Lung (tissue), 11 donors: ENCODE measurements at regions not wholly inside any gene's neighbourhood (a gene's known extent, or its start where the extent isn't known, plus 50 kb on each side); places are given as distances from the start of the nearest gene placed in this dataset.

ENCODE experiments used
- ATAC-seq: fragments of 200-7000 bp; cut with Tn5 transposase; one replicate; pipeline ENCODE4 v1.9.1; 2020; ENCODE audit warnings: moderate number of reproducible peaks; ENCODE audit not compliant: insufficient read depth, low FRiP score
- DNase-seq, 3 donors: peaks; one replicate each; pipeline ENCODE4 v3.0.0-alpha.2; 2013 to 2017
- H3K27ac ChIP-seq, 2 donors: one replicate each; pipeline ENCODE4 v1.5.1; 2013; ENCODE audit warnings: mild to moderate bottlenecking in 2 of 2, moderate library complexity in 2 of 2, control low read depth in 1 of 2, inconsistent platforms in 1 of 2, low read depth in 1 of 2, low read length in 1 of 2
- H3K27me3 ChIP-seq, 3 donors: one replicate each; pipeline ENCODE4 v1.5.1; 2013; ENCODE audit warnings: low read length in 2 of 3; ENCODE audit not compliant: control insufficient read depth in 3 of 3, insufficient read depth in 3 of 3
- H3K36me3 ChIP-seq, 4 donors: one replicate each; pipeline ENCODE4 v1.5.1; 2013; ENCODE audit warnings: low read length in 4 of 4, mild to moderate bottlenecking in 1 of 4, moderate library complexity in 1 of 4; ENCODE audit not compliant: control insufficient read depth in 4 of 4, insufficient read depth in 4 of 4
- H3K4me1 ChIP-seq, 5 donors: one replicate each; pipeline ENCODE4 v1.5.1; 2013; ENCODE audit warnings: low read length in 5 of 5, mild to moderate bottlenecking in 2 of 5, moderate library complexity in 1 of 5; ENCODE audit not compliant: control insufficient read depth in 5 of 5, insufficient read depth in 5 of 5
- H3K4me3 ChIP-seq: one replicate; pipeline ENCODE4 v1.5.1; 2013; ENCODE audit warnings: mild to moderate bottlenecking, control low read depth, moderate library complexity
- H3K9ac ChIP-seq, 2 donors: one replicate each; pipeline ENCODE4 v1.5.1; 2013; ENCODE audit warnings: low read length in 2 of 2, control low read depth in 1 of 2; ENCODE audit not compliant: insufficient read depth in 1 of 2
- H3K9me3 ChIP-seq, 4 donors: one replicate each; pipeline ENCODE4 v1.5.1; 2013; ENCODE audit warnings: low read length in 3 of 4, mild to moderate bottlenecking in 1 of 4, moderate library complexity in 1 of 4; ENCODE audit not compliant: control insufficient read depth in 4 of 4, insufficient read depth in 3 of 4
- WGBS, 2 donors: extraction: QIAGEN DNeasy Blood & Tissue Kit; methylation state at CpG; one replicate each; pipeline ENCODE4 v1.1.7; 2013; 5-methylcytosine and 5-hydroxymethylcytosine counted together
- TF ChIP-seq, protein P1 (sequence below): IDR thresholded peaks from 2 replicates; pipeline ENCODE4 v1.5.1; 2012; ENCODE audit warnings: mild to moderate bottlenecking; ENCODE audit errors: control extremely low read depth, extremely low read depth
- donor health status: control.
- donor health status: control.
- donor health status: Bipolar disorder and iron deficiency.
- donor health status: healthy.
- donor health status: DM: yes; HTN: yes; CAD: no.

DNA sequence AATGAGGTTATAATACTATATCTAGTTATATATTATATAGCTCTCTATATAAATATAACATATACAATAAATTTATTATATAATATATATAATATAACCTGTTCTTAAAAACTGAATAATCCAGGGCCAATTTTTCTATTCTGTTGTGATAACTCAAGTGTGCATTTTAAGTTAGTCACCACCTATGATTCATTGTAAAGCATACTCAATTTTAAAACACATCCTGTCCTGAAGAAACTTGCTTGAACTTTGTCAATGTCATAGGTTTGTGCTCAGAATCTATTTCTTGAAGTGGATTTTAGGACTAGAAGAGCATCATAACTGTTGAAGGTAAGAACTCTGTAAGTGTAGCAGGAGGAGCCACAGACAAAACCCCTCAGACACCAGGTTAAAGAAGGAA is 1209.8 kb downstream of the REEP3 start:
- DNase-seq (no peak), ATAC-seq (no peak)
- no peak overlapping the region for H3K27ac ChIP-seq
- no peak overlapping the region for H3K4me3 ChIP-seq
- no peaks in the 10 kb centered on the region for H3K36me3 ChIP-seq
- H3K27me3 ChIP-seq, result no peaks in the 10 kb centered on the region
- H3K9ac ChIP-seq, result no peak overlapping the region
- TF ChIP-seq, protein P1, sequence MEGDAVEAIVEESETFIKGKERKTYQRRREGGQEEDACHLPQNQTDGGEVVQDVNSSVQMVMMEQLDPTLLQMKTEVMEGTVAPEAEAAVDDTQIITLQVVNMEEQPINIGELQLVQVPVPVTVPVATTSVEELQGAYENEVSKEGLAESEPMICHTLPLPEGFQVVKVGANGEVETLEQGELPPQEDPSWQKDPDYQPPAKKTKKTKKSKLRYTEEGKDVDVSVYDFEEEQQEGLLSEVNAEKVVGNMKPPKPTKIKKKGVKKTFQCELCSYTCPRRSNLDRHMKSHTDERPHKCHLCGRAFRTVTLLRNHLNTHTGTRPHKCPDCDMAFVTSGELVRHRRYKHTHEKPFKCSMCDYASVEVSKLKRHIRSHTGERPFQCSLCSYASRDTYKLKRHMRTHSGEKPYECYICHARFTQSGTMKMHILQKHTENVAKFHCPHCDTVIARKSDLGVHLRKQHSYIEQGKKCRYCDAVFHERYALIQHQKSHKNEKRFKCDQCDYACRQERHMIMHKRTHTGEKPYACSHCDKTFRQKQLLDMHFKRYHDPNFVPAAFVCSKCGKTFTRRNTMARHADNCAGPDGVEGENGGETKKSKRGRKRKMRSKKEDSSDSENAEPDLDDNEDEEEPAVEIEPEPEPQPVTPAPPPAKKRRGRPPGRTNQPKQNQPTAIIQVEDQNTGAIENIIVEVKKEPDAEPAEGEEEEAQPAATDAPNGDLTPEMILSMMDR, result no peak
- H3K4me1 ChIP-seq, result peaks cover 0 to 5% (median 0%) of the 10 kb centered on the region in 5 donors
- peaks cover 0 to 2% (median 0%) of the 10 kb centered on the region in 4 donors for H3K9me3 ChIP-seq

DNA sequence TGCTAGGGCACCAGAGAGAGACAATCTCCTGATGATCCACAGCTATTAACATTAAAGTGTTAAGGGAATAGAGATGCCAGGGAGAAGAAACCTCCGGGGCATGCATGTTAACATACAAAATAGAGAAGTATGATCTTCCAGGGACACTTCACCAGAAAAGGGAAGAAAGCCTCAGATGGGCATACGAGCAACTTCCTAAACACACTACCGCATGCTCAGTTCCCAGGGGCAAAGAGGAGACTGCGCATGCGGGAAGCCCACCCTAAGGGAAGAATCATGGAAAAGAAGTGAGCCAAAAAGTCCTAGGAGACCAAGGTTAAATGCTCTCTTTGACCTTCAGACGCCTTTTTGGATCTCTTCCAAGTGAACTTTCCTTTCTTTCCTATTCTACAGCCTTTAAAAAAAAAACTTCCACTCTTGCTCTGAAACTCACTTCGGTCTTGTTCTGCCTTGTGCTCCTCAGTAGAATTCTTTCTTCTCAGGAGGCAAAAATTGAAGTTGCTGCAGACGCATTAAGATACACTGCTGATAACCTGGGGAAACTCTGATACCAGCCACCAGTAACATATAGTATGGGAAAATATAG is 1211.3 kb downstream of the REEP3 start:
- no peaks in the 10 kb centered on the region for H3K9me3 ChIP-seq
- DNase-seq, result peak in 1 of 3 donors; percentile 3

DNA sequence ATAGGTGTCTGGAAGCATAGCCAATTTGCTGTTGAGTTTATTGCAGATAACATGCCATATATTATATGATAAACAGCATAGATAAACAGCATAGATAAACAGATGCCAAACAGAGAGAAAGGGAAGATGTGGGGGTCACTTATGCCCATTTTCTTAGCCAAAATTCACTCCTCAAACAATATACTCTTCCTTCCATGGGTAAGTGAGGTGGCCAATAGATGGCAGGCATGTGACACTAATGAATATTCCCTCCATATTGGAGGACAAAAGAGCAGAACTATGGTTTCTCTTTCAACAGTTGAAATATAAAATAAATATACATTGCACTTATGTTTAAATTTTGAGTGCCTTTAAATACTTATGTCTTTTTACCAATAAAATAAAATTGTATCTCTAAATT is 1212.8 kb downstream of the REEP3 start:
- ATAC-seq, result no peak
- TF ChIP-seq, protein P1, result no peak
- no peaks in the 10 kb centered on the region for H3K27me3 ChIP-seq
- H3K36me3 ChIP-seq, result no peaks in the 10 kb centered on the region
- H3K9me3 ChIP-seq, result no peaks in the 10 kb centered on the region
- no peak overlapping the region for H3K4me3 ChIP-seq
- no peak overlapping the region for H3K27ac ChIP-seq
- H3K9ac ChIP-seq, result no peak overlapping the region
- DNase-seq, result peak in 2 of 3 donors; percentile 27 to 58
- peaks cover 0 to 5% (median 0%) of the 10 kb centered on the region in 5 donors for H3K4me1 ChIP-seq

More for the DNA sequence above, 1211.3 kb downstream of the REEP3 start:
- Histone ChIP-seq H3K4me3 (no peak overlapping the region), H3K9ac (no peak overlapping the region), H3K36me3 (no peaks in the 10 kb centered on the region), H3K27ac (no peak overlapping the region), H3K4me1 (peaks cover 0 to 5% (median 0%) of the 10 kb centered on the region in 5 donors), H3K27me3 (no peaks in the 10 kb centered on the region)
- no peak for ATAC-seq
- WGBS, 2 donors, result 56 to 65% methylated on average over 8 of the region's 8 CpGs
- TF ChIP-seq, protein P1, result no peak

DNA sequence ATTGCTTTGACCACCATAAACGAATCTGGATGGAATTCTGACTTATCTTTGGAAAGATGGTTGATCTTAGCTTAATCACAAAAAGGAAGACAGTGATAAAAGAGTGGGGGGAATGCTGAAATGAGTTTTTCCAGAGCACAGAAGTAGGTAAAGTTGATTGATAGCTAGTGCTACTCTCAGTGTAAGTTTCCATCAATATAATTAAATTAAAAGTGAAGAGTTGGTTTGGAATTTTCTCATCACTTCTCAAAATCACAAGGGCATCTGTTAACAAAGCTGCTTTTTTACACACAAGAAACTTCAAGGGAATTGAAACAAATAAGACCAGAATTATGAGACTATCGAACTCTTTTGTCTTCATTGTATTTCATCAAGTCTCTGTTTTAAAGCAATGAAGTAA is 1217.3 kb downstream of the REEP3 start:
- H3K36me3 ChIP-seq, result no peaks in the 10 kb centered on the region
- no peak for DNase-seq
- TF ChIP-seq, protein P1, result no peak
- no peaks in the 10 kb centered on the region for H3K27me3 ChIP-seq
- 60 to 61% methylated on average over 2 of the region's 2 CpGs for WGBS, 2 donors
- H3K27ac ChIP-seq, result no peak overlapping the region
- H3K9ac ChIP-seq, result no peak overlapping the region
- H3K4me3 ChIP-seq, result no peak overlapping the region
- H3K4me1 ChIP-seq, result no peaks in the 10 kb centered on the region
- peaks cover 0 to 2% (median 0%) of the 10 kb centered on the region in 4 donors for H3K9me3 ChIP-seq
- ATAC-seq, result no peak
